Trophoblast cell (in vitro differentiated cells and primary cell): ENCODE measurements at regions not wholly inside any gene's neighbourhood (a gene's known extent, or its start where the extent isn't known, plus 50 kb on each side); places are given as distances from the start of the nearest gene placed in this dataset.

Experiments used
- DNase-seq, 2 donors: peaks; one replicate each; pipeline ENCODE4 v3.0.0-alpha.2; 2016
- H2AFZ ChIP-seq: 2 replicates; pipeline ENCODE4 v1.6.1; 2013; ENCODE audit warnings: low read length, moderate library complexity, mild to moderate bottlenecking; ENCODE audit not compliant: insufficient read depth, poor library complexity
- H2AK5ac ChIP-seq: 2 replicates; pipeline ENCODE4 v1.6.1; 2013; ENCODE audit warnings: mild to moderate bottlenecking, low read length
- H2BK120ac ChIP-seq: 2 replicates; pipeline ENCODE4 v1.6.1; 2013; ENCODE audit warnings: low read length, mild to moderate bottlenecking, moderate library complexity; ENCODE audit not compliant: insufficient read depth, poor library complexity
- H2BK12ac ChIP-seq: 2 replicates; pipeline ENCODE4 v1.6.1; 2013; ENCODE audit warnings: mild to moderate bottlenecking, low read length, moderate library complexity
- H2BK5ac ChIP-seq: 2 replicates; pipeline ENCODE4 v1.6.1; 2013; ENCODE audit warnings: low read length, low read depth, moderate library complexity, mild to moderate bottlenecking; ENCODE audit not compliant: poor library complexity
- H3K14ac ChIP-seq: 2 replicates; pipeline ENCODE4 v1.6.1; 2013; ENCODE audit warnings: mild to moderate bottlenecking, low read length
- H3K18ac ChIP-seq: 2 replicates; pipeline ENCODE4 v1.6.1; 2013; ENCODE audit warnings: mild to moderate bottlenecking, low read length
- H3K23ac ChIP-seq: 2 replicates; pipeline ENCODE4 v1.6.1; 2013; ENCODE audit warnings: low read length
- H3K27ac ChIP-seq: 2 replicates; pipeline ENCODE4 v1.5.1; 2013; ENCODE audit warnings: low read depth, mild to moderate bottlenecking, inconsistent platforms, low read length, moderate library complexity
- H3K27me3 ChIP-seq: 2 replicates; pipeline ENCODE4 v1.6.1; 2013; ENCODE audit warnings: inconsistent platforms, mild to moderate bottlenecking, low read length, moderate library complexity; ENCODE audit not compliant: insufficient read depth
- H3K36me3 ChIP-seq, 2 experiments: 1 replicate in 1 of 2; 2 replicates in 1 of 2; pipeline ENCODE4 v1.6.1; 2013; ENCODE audit warnings: low read length in 2 of 2, mild to moderate bottlenecking in 2 of 2, moderate library complexity in 1 of 2; ENCODE audit not compliant: insufficient read depth in 2 of 2, control insufficient read depth in 1 of 2
- H3K4ac ChIP-seq: 2 replicates; pipeline ENCODE4 v1.6.1; 2013; ENCODE audit warnings: low read depth, mild to moderate bottlenecking, low read length, moderate library complexity
- H3K4me1 ChIP-seq, 2 experiments: 1 replicate in 1 of 2; 2 replicates in 1 of 2; pipeline ENCODE4 v1.6.1; 2013; ENCODE audit warnings: low read length in 2 of 2, mild to moderate bottlenecking in 2 of 2, moderate library complexity in 1 of 2; ENCODE audit not compliant: insufficient read depth in 2 of 2, control insufficient read depth in 1 of 2
- H3K4me2 ChIP-seq: 2 replicates; pipeline ENCODE4 v1.6.1; 2013; ENCODE audit warnings: inconsistent platforms, mild to moderate bottlenecking, low read length, moderate library complexity
- H3K4me3 ChIP-seq: 2 replicates; pipeline ENCODE4 v1.5.1; 2013; ENCODE audit warnings: mild to moderate bottlenecking, low read depth, low read length, inconsistent platforms
- H3K79me1 ChIP-seq: one replicate; pipeline ENCODE4 v1.6.1; 2013; ENCODE audit warnings: low read length
- H3K79me2 ChIP-seq: 2 replicates; pipeline ENCODE4 v1.6.1; 2013; ENCODE audit warnings: low read length, mild to moderate bottlenecking; ENCODE audit not compliant: control insufficient read depth, insufficient read depth, poor library complexity
- H3K9ac ChIP-seq: 2 replicates; pipeline ENCODE4 v1.6.1; 2013; ENCODE audit warnings: mild to moderate bottlenecking, low read length
- H3K9me3 ChIP-seq: 2 replicates; pipeline ENCODE4 v1.6.1; 2013; ENCODE audit warnings: low read depth, mild to moderate bottlenecking, control low read depth, inconsistent platforms, low read length; ENCODE audit not compliant: insufficient read depth
- H4K12ac ChIP-seq: 2 replicates; pipeline ENCODE4 v1.6.1; 2013; ENCODE audit warnings: low read depth, mild to moderate bottlenecking, low read length, moderate library complexity
- H4K8ac ChIP-seq: 2 replicates; pipeline ENCODE4 v1.6.1; 2013; ENCODE audit warnings: low read depth, mild to moderate bottlenecking, low read length, moderate library complexity
- H4K91ac ChIP-seq: one replicate; pipeline ENCODE4 v1.6.1; 2013; ENCODE audit warnings: low read depth, mild to moderate bottlenecking, low read length, moderate library complexity
- WGBS: extraction: QIAGEN DNeasy Blood & Tissue Kit; methylation state at CpG from one replicate; pipeline ENCODE4 v1.1.7; 2013; ENCODE audit warnings: missing lambda C conversion rate; ENCODE audit not compliant: insufficient read length, insufficient coverage; ENCODE audit errors: extremely low coverage; 5-methylcytosine and 5-hydroxymethylcytosine counted together

GRCh38 chrX:21056622-21057021 is 317.6 kb upstream of the CNKSR2 start:
- WGBS: no CpG with 5 or more reads among the region's 2 CpGs
- Histone ChIP-seq H3K9me3 (no peaks in the 10 kb centered on the region), H3K23ac (no peak overlapping the region), H3K4me1 (no peaks in the 10 kb centered on the region), H2BK12ac (no peak overlapping the region), H3K79me1 (no peaks in the 10 kb centered on the region), H3K27me3 (no peaks in the 10 kb centered on the region), H3K14ac (no peak overlapping the region), H3K79me2 (no peaks in the 10 kb centered on the region), H2BK5ac (no peak overlapping the region), H3K18ac (no peak overlapping the region), H4K12ac (no peak overlapping the region), H3K9ac (no peak overlapping the region), H3K36me3 (no peaks in the 10 kb centered on the region), H2AFZ (no peak overlapping the region), H3K4me2 (no peak overlapping the region), H3K4me3 (no peak overlapping the region), H2AK5ac (no peak overlapping the region), H4K91ac (no peak overlapping the region), H3K27ac (no peak overlapping the region), H2BK120ac (no peak overlapping the region), H4K8ac (no peak overlapping the region), H3K4ac (no peak overlapping the region)
- DNase-seq: no peak

- no CpG with 5 or more reads among the region's 2 CpGs for WGBS
- Histone ChIP-seq H3K4me3 (no peak overlapping the region), H3K79me2 (no peaks in the 10 kb centered on the region), H3K9ac (no peak overlapping the region), H4K8ac (no peak overlapping the region), H3K27me3 (no peaks in the 10 kb centered on the region), H3K9me3 (no peaks in the 10 kb centered on the region), H3K27ac (no peak overlapping the region), H3K4ac (no peak overlapping the region), H3K4me1 (no peaks in the 10 kb centered on the region), H3K36me3 (no peaks in the 10 kb centered on the region), H3K14ac (no peak overlapping the region), H4K91ac (no peak overlapping the region), H2AFZ (no peak overlapping the region), H3K4me2 (no peak overlapping the region), H3K23ac (no peak overlapping the region), H3K18ac (no peak overlapping the region), H2BK5ac (no peak overlapping the region), H2BK120ac (no peak overlapping the region), H4K12ac (no peak overlapping the region), H3K79me1 (no peaks in the 10 kb centered on the region), H2AK5ac (no peak overlapping the region), H2BK12ac (no peak overlapping the region)
- DNase-seq: no peak
Observed at GRCh38 chrX:21047034-21047455, 327.2 kb upstream of the CNKSR2 start.

GRCh38 chrX:21014326-21014725 is 359.9 kb upstream of the CNKSR2 start:
- Histone ChIP-seq H3K4me1 (no peaks in the 10 kb centered on the region), H3K27me3 (no peaks in the 10 kb centered on the region), H3K27ac (no peak overlapping the region), H2AK5ac (no peak overlapping the region), H3K14ac (no peak overlapping the region), H3K9me3 (no peaks in the 10 kb centered on the region), H3K18ac (no peak overlapping the region), H3K79me2 (no peaks in the 10 kb centered on the region), H4K12ac (no peak overlapping the region), H3K36me3 (no peaks in the 10 kb centered on the region), H2BK120ac (no peak overlapping the region), H2BK12ac (no peak overlapping the region), H3K9ac (no peak overlapping the region), H3K4ac (no peak overlapping the region), H2AFZ (no peak overlapping the region), H3K4me3 (no peak overlapping the region), H4K91ac (no peak overlapping the region), H3K23ac (no peak overlapping the region), H3K79me1 (no peaks in the 10 kb centered on the region), H4K8ac (no peak overlapping the region), H3K4me2 (no peak overlapping the region), H2BK5ac (no peak overlapping the region)
- WGBS: no CpG with 5 or more reads among the region's 2 CpGs
- no peak for DNase-seq

GRCh38 chrX:21004835-21005234 is 369.4 kb upstream of the CNKSR2 start:
- Histone ChIP-seq H3K9ac (no peak overlapping the region), H2AFZ (no peak overlapping the region), H2AK5ac (no peak overlapping the region), H3K27ac (no peak overlapping the region), H4K91ac (no peak overlapping the region), H3K23ac (no peak overlapping the region), H3K4me3 (no peak overlapping the region), H3K9me3 (no peaks in the 10 kb centered on the region), H3K14ac (no peak overlapping the region), H2BK5ac (no peak overlapping the region), H3K4me1 (no peaks in the 10 kb centered on the region), H2BK120ac (no peak overlapping the region), H3K79me2 (no peaks in the 10 kb centered on the region), H4K8ac (no peak overlapping the region), H2BK12ac (no peak overlapping the region), H3K36me3 (no peaks in the 10 kb centered on the region), H3K79me1 (no peaks in the 10 kb centered on the region), H3K27me3 (no peaks in the 10 kb centered on the region), H3K4ac (no peak overlapping the region), H3K4me2 (no peak overlapping the region), H4K12ac (no peak overlapping the region), H3K18ac (no peak overlapping the region)
- DNase-seq: peak in 1 of 2 donors; percentile 10
- WGBS: no CpG with 5 or more reads among the region's 2 CpGs
